Body of pancreas (tissue), 4 donors: ENCODE measurements at regions not wholly inside any gene's neighbourhood (a gene's known extent, or its start where the extent isn't known, plus 50 kb on each side); places are given as distances from the start of the nearest gene placed in this dataset.

Experiments used
- ATAC-seq: fragments of 150-250 bp; one replicate; pipeline ENCODE4 v1.9.1; 2016
- DNase-seq, 4 donors: peaks; one replicate each; pipeline ENCODE4 v3.0.0-alpha.2; 2019
- H3K27ac ChIP-seq, 4 donors: fragments of 200-600 bp; sonication (generic); 1 replicate in 3 of 4; 2 replicates in 1 of 4; pipeline versions ENCODE4 v1.5.1 to v1.6.1; 2016 to 2019; ENCODE audit warnings: mild to moderate bottlenecking in 1 of 4, mixed read lengths in 1 of 4, moderate library complexity in 1 of 4
- H3K27me3 ChIP-seq, 2 donors: fragments of 200-600 bp; sonication (generic); one replicate each; pipeline ENCODE4 v1.6.0; 2016; ENCODE audit warnings: mild to moderate bottlenecking in 1 of 2
- H3K36me3 ChIP-seq, 2 donors: fragments of 200-600 bp; sonication (generic); replicated peaks in 1 of 2; 2 replicates each; pipeline ENCODE4 v1.5.1; 2016; ENCODE audit warnings: low read depth in 2 of 2; ENCODE audit not compliant: insufficient read depth in 1 of 2
- H3K4me1 ChIP-seq: fragments of 200-600 bp; sonication (generic); one replicate; pipeline ENCODE4 v1.6.0; 2016
- H3K4me3 ChIP-seq, 2 donors: fragments of 200-600 bp; sonication (generic); 1 replicate in 1 of 2; 2 replicates in 1 of 2; pipeline ENCODE4 v1.5.1; 2016 to 2019
- H3K9me3 ChIP-seq, 3 donors: fragments of 200-600 bp; sonication (generic); 1 replicate in 2 of 3; 2 replicates in 1 of 3; pipeline ENCODE4 v1.5.1; 2016
- POLR2A ChIP-seq, 3 donors: fragments of 450-650 bp; IDR thresholded peaks; one replicate each; pipeline ENCODE4 v1.6.1; 2016; ENCODE audit warnings: antibody characterized with exemption in 3 of 3, mild to moderate bottlenecking in 2 of 3
- WGBS, 2 donors: methylation state at CpG; one replicate each; pipeline ENCODE4 v1.1.5; 2017; 5-methylcytosine and 5-hydroxymethylcytosine counted together
- intact Hi-C: fragments of 100-400 bp; cut with DNase I; formaldehyde crosslinking; loops from one replicate; pipeline ENCODE4 v1.15.1; 2023
- TF ChIP-seq, protein P1 (sequence below), 7 experiments: fragments of 450-650 bp in 4 of 7; fragments of 200-600 bp in 3 of 7; sonication (generic) in 3 of 7; IDR thresholded peaks; one replicate each; pipeline ENCODE4 v1.5.1; 2016 to 2019; ENCODE audit warnings: antibody characterized with exemption in 7 of 7

DNA sequence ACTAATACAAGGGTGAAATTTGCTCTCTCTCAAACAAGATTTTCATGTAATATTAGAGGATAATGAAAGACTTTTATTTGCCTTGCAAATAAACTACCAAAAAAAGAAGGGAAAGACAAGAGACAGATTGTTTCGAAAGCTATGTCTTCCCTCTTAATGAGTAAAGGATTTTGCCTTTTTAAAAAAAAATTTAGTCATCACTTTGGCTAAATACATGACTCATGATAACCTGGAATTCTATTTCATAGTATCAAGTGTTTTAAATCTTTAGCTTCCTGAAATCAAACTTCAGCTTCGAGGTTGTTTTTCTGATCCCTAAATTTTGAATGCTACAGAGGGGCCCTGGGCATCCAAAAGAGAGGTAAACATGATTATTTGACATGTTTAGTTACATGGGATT is 144.4 kb downstream of the CCDC59 start:
- H3K27ac ChIP-seq: no peak overlapping the region
- no peaks in the 10 kb centered on the region for H3K27me3 ChIP-seq
- H3K4me3 ChIP-seq: no peak overlapping the region
- H3K4me1 ChIP-seq: no peaks in the 10 kb centered on the region
- ATAC-seq (no peak), DNase-seq (no peak)
- H3K36me3 ChIP-seq: no peaks in the 10 kb centered on the region
- intact Hi-C loops: no loop called here
- H3K9me3 ChIP-seq: peaks cover 0 to 15% (median 0%) of the 10 kb centered on the region in 3 donors
- WGBS, 2 donors: 42 to 50% methylated on average over 2 of the region's 2 CpGs
- no peak for TF ChIP-seq POLR2A (IDR thresholded peaks at IDR 0.05)
- TF ChIP-seq, protein P1, sequence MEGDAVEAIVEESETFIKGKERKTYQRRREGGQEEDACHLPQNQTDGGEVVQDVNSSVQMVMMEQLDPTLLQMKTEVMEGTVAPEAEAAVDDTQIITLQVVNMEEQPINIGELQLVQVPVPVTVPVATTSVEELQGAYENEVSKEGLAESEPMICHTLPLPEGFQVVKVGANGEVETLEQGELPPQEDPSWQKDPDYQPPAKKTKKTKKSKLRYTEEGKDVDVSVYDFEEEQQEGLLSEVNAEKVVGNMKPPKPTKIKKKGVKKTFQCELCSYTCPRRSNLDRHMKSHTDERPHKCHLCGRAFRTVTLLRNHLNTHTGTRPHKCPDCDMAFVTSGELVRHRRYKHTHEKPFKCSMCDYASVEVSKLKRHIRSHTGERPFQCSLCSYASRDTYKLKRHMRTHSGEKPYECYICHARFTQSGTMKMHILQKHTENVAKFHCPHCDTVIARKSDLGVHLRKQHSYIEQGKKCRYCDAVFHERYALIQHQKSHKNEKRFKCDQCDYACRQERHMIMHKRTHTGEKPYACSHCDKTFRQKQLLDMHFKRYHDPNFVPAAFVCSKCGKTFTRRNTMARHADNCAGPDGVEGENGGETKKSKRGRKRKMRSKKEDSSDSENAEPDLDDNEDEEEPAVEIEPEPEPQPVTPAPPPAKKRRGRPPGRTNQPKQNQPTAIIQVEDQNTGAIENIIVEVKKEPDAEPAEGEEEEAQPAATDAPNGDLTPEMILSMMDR (IDR thresholded peaks at IDR 0.05): no peak

DNA sequence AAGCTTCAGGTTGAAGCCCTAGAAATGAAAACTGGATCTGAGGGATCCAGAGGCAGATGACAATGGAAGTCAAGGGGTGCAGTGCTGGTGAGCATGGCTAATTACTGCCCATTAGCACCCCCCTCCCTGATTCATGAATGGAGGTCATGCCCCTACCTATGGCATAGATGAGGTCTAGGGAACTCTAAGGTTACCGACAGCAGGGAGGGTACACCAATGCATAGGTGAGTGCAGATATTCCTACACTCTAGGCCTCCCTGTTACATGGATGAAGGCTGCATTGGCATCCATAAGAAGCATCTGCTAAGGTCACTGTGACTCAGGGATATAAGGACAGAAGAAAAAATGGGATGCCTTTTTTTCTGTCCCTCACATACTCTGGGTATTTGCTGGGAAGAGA is 147.3 kb downstream of the CCDC59 start:
- 57 to 83% methylated on average over 1 of the region's 1 CpG for WGBS, 2 donors
- Histone ChIP-seq H3K27ac (no peak overlapping the region), H3K4me1 (no peaks in the 10 kb centered on the region), H3K36me3 (no peaks in the 10 kb centered on the region), H3K27me3 (no peaks in the 10 kb centered on the region), H3K4me3 (no peak overlapping the region), H3K9me3 (peaks cover 0 to 15% (median 0%) of the 10 kb centered on the region in 3 donors)
- DNase-seq (no peak), ATAC-seq (no peak)
- intact Hi-C loops: no loop called here
- TF ChIP-seq, protein P1 (IDR thresholded peaks at IDR 0.05): no peak
- no peak for TF ChIP-seq POLR2A (IDR thresholded peaks at IDR 0.05)

DNA sequence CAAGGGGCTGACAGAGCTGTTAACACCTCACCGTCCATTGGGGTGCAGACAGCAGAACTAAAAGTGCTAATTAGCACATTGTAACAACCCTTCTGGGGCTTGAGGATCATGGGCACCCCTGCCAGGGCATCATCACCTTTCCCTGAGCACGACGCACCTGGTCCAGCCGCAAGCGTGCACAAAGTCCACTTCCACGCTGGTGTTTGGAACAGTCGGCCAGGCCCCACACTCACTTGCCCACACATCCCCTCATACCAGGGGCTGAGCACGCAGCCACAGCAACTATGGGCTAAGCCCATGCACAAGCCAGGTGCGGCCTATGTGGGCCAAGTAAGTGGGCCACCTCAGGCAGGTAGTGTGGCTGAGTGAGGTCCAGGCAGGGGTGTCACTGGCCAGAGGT is 148.7 kb downstream of the CCDC59 start:
- H3K27me3 ChIP-seq: no peaks in the 10 kb centered on the region
- no peak overlapping the region for H3K4me3 ChIP-seq
- no peak for ATAC-seq
- no peak overlapping the region for H3K27ac ChIP-seq
- TF ChIP-seq, protein P1 (IDR thresholded peaks at IDR 0.05): no peak
- TF ChIP-seq POLR2A (IDR thresholded peaks at IDR 0.05): no peak
- H3K9me3 ChIP-seq: peaks cover 0 to 15% (median 0%) of the 10 kb centered on the region in 3 donors
- H3K36me3 ChIP-seq: no peaks in the 10 kb centered on the region
- no peak for DNase-seq
- H3K4me1 ChIP-seq: no peaks in the 10 kb centered on the region
- intact Hi-C loops: no loop called here
- WGBS, 2 donors: 75 to 88% methylated on average over 9 of the region's 9 CpGs

DNA sequence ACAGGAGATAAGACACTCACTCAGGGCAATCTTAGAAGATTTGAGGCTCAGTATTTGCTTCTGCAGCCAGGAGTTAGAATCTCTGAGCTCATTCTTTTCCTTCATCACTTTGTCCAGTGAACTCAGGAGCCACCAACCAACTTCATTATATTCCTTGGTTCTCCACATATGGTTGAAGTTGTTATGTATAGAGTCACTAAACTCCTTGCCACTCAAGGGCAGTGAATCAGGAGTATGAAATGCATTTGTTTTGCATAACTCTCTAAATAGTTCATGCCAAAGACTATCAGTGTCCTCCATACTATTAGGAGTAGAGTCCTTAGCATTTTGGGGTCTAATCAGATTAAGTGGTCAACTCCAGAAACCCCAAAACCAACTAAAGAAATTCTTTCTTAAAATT is 150.6 kb downstream of the CCDC59 start:
- TF ChIP-seq, protein P1 (IDR thresholded peaks at IDR 0.05): no peak
- TF ChIP-seq POLR2A (IDR thresholded peaks at IDR 0.05): no peak
- intact Hi-C loops: no loop called here
- ATAC-seq (no peak), DNase-seq (no peak)
- Histone ChIP-seq H3K27ac (no peak overlapping the region), H3K4me3 (no peak overlapping the region), H3K36me3 (no peaks in the 10 kb centered on the region), H3K9me3 (peaks cover 0 to 15% (median 0%) of the 10 kb centered on the region in 3 donors), H3K4me1 (no peaks in the 10 kb centered on the region), H3K27me3 (no peaks in the 10 kb centered on the region)

DNA sequence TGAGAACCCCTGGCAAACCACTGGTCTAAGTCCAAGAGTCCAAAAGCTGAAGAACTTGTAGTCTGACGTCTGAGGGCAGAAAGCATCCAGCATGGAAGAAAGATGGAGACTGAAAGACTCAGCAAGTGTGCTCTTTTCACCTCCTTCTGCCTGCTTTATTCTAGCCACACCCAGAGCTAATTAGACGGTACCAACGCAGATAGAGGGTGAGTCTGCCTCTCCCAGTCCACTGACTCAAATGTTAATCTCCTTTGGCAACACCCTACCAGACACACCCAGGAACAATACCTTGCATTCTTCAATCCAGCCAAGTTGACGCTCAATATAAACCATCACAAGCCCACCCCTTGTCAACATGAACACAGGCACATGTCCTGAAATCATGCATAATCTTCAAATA is 155.1 kb downstream of the CCDC59 start:
- intact Hi-C loops: no loop called here
- H3K27ac ChIP-seq: no peak overlapping the region
- TF ChIP-seq, protein P1 (IDR thresholded peaks at IDR 0.05): no peak
- no peak for TF ChIP-seq POLR2A (IDR thresholded peaks at IDR 0.05)
- H3K4me1 ChIP-seq: no peaks in the 10 kb centered on the region
- no peaks in the 10 kb centered on the region for H3K9me3 ChIP-seq
- DNase-seq (no peak), ATAC-seq (no peak)
- no peak overlapping the region for H3K4me3 ChIP-seq
- H3K27me3 ChIP-seq: no peaks in the 10 kb centered on the region
- H3K36me3 ChIP-seq: no peaks in the 10 kb centered on the region
- WGBS, 2 donors: 59 to 75% methylated on average over 4 of the region's 4 CpGs
